ENCODE measurements at regions not wholly inside any gene's neighbourhood (a gene's known extent, or its start where the extent isn't known, plus 50 kb on each side); places are given as distances from the start of the nearest gene placed in this dataset.

- TF ChIP-seq CTCF (IDR thresholded peaks at IDR 0.05; ENCODE audit: low read depth, low read length) = no peak
- TF ChIP-seq MYC (IDR thresholded peaks at IDR 0.05; ENCODE audit: low read depth, low read length) = no peak
- TF ChIP-seq POLR2A (IDR thresholded peaks at IDR 0.05; ENCODE audit: extremely low read depth, insufficient read length) = no peak
- TF ChIP-seq MAX (IDR thresholded peaks at IDR 0.05; ENCODE audit: low read depth, low read length) = no peak
- no peak overlapping the region for H3K4me3 ChIP-seq (ENCODE audit: low read depth, low read length)
- DNase-seq (ENCODE audit: low read depth) = peak; percentile 17
These were observed 203.7 kb downstream of the MN1 start for GRCh38 chr22:27597703-27598444.

DNA sequence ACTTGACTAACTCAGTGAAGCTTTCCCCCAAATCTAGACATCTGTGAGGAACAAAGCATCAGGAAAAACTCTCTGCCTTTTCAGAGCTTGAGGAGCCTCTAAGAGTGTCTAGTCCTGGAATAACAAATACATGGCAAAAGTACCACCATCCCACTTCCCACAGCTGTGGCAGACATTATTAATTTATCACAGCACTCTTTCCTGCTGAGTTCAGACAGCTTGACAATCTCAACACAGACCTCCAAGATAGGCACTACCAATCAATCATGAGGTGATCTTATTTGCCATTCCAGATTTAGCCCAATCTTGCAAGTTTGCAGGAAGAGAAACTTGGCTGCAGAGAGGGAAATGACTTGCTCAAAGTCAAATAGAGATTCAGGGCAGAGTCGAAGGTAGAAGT is 202.8 kb downstream of the MN1 start:
- no peak for TF ChIP-seq CTCF (IDR thresholded peaks at IDR 0.05; ENCODE audit: low read depth, low read length)
- no peak for TF ChIP-seq MAX (IDR thresholded peaks at IDR 0.05; ENCODE audit: low read depth, low read length)
- no peak for TF ChIP-seq POLR2A (IDR thresholded peaks at IDR 0.05; ENCODE audit: extremely low read depth, insufficient read length)
- no peak for TF ChIP-seq MYC (IDR thresholded peaks at IDR 0.05; ENCODE audit: low read depth, low read length)
- no peak for DNase-seq (ENCODE audit: low read depth)
- no peak overlapping the region for H3K4me3 ChIP-seq (ENCODE audit: low read depth, low read length)

DNA sequence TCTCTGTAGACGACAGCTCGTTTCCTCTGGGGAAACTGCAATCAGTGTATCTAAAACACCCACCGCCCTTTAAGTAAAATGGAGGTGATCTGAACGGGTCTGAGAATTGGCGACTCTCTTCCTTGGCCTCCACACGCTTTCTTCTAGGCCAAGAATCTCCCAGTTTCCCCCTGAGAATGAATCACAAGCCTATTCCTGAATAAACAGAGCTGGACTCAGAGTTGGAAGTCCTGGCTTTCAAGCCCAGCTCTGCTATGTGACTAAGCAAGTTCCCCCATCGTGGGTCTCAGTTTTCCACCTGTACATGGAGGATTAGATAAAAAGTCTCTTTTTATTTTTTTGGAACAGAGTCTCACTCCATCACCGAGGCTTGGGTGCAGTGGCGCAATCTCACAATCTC is 200.4 kb downstream of the MN1 start:
- TF ChIP-seq MAX (IDR thresholded peaks at IDR 0.05; ENCODE audit: low read depth, low read length) (no peak), MYC (IDR thresholded peaks at IDR 0.05; ENCODE audit: low read depth, low read length) (no peak)
- H3K4me3 ChIP-seq (ENCODE audit: low read depth, low read length) = no peak overlapping the region
- no peak for DNase-seq (ENCODE audit: low read depth)

- no peak for DNase-seq (ENCODE audit: low read depth)
- TF ChIP-seq MAX (IDR thresholded peaks at IDR 0.05; ENCODE audit: low read depth, low read length) (no peak), MYC (IDR thresholded peaks at IDR 0.05; ENCODE audit: low read depth, low read length) (no peak), POLR2A (IDR thresholded peaks at IDR 0.05; ENCODE audit: extremely low read depth, insufficient read length) (no peak), CTCF (IDR thresholded peaks at IDR 0.05; ENCODE audit: low read depth, low read length) (no peak)
- H3K4me3 ChIP-seq (ENCODE audit: low read depth, low read length) = no peak overlapping the region
These were observed 199.2 kb downstream of the MN1 start for GRCh38 chr22:27602390-27602789.

- H3K4me3 ChIP-seq (ENCODE audit: low read depth, low read length) = no peak overlapping the region
- TF ChIP-seq POLR2A (IDR thresholded peaks at IDR 0.05; ENCODE audit: extremely low read depth, insufficient read length) (no peak), MYC (IDR thresholded peaks at IDR 0.05; ENCODE audit: low read depth, low read length) (no peak), MAX (IDR thresholded peaks at IDR 0.05; ENCODE audit: low read depth, low read length) (no peak), CTCF (IDR thresholded peaks at IDR 0.05; ENCODE audit: low read depth, low read length) (no peak)
- DNase-seq (ENCODE audit: low read depth) = no peak
These were observed 198.3 kb downstream of the MN1 start for GRCh38 chr22:27603111-27603799.

DNA sequence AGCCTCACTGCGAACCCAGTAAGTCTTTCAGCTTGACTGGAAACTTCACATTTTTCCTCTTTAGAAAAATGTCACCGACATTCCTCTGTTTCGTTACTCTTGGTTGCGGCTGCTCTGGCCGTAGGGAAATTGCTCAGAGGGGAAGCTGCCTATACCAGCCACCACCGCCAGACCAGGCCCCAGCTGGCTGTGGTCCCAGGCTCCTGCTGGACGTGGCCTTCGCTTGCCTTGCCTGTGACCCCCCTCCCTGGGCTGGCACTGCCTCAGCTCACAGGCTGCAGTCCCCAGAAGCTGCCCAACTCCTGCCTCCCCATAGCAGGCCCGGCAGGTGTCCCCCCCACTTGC is 197.8 kb downstream of the MN1 start:
- DNase-seq (ENCODE audit: low read depth) = no peak

More for the DNA sequence above, 197.8 kb downstream of the MN1 start:
- TF ChIP-seq POLR2A (IDR thresholded peaks at IDR 0.05; ENCODE audit: extremely low read depth, insufficient read length) = no peak
- no peak for TF ChIP-seq MAX (IDR thresholded peaks at IDR 0.05; ENCODE audit: low read depth, low read length)
- H3K4me3 ChIP-seq (ENCODE audit: low read depth, low read length) = no peak overlapping the region

All from NB4 (cell line).